SKM-1 (cell line): ENCODE measurements at regions not wholly inside any gene's neighbourhood (a gene's known extent, or its start where the extent isn't known, plus 50 kb on each side); places are given as distances from the start of the nearest gene placed in this dataset.

Source experiments
- DNase-seq: peaks from one replicate; lab custom pipeline; 2025; ENCODE audit not compliant: unreplicated experiment; lab: John Stamatoyannopoulos, UW

DNA sequence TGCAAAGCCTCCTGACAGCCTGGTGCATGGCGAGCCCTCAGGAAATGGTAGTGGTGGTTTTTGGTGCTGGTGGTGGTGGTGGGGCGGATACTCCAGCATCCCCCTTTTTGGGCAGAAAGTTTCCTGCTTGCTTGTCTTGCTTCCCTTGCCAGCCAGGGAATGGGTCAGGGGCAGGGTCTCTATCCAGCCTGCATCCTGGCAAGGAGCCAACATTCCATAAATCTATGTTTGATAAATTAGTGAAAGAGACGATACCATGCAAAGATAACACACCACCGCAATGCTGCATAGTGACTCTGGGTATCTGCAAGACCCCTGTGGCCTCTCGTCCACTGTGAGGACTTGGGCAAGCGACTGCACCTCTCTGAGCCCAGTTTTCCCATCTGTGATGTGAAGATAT lies 246.2 kb downstream of the LRFN2 start:
- no peak for DNase-seq

GRCh38 chr6:40340196-40340595 lies 247.0 kb downstream of the LRFN2 start:
- DNase-seq: no peak

GRCh38 chr6:40338306-40338705 lies 248.9 kb downstream of the LRFN2 start:
- no peak for DNase-seq

DNA sequence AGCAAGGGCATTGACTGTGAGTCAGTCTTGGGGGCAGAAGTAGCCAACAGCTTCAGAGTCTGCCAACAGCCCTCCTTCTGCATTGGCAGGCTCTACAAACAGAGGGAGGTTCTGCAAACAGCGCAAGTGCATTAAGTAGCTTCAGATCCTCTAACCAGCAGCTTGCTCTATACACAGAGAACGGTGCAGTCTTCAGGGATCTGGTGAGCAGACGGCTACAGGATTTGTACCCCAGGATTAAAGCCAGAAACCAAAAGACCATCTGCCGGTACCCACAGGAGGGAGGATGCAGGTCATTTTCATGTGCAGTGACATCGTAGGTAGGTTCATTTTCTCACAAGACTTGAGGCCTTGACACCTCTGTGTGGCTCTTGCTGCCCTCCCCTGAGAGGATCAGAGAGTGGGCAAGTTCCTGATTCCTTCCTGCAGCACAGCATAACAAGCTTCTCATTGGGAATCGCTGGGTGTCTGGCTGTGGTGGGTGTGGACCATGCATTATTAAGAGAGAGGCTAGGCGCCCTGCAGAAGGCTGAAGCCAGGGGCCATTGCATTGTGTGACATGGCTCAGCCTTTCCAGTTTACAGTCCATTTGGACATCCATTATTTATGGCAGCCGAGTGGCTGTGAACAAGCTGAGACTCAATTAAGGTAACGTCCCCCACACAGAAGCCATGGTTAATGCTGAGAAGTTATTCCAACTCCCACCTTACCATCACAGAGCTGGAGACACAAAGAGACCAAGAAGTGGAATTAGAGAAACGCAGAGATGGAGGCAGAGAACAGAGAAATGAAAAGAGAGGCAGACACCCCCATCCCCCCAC lies 250.0 kb downstream of the LRFN2 start:
- no peak for DNase-seq

GRCh38 chr6:40336296-40336695 lies 250.9 kb downstream of the LRFN2 start:
- no peak for DNase-seq

DNA sequence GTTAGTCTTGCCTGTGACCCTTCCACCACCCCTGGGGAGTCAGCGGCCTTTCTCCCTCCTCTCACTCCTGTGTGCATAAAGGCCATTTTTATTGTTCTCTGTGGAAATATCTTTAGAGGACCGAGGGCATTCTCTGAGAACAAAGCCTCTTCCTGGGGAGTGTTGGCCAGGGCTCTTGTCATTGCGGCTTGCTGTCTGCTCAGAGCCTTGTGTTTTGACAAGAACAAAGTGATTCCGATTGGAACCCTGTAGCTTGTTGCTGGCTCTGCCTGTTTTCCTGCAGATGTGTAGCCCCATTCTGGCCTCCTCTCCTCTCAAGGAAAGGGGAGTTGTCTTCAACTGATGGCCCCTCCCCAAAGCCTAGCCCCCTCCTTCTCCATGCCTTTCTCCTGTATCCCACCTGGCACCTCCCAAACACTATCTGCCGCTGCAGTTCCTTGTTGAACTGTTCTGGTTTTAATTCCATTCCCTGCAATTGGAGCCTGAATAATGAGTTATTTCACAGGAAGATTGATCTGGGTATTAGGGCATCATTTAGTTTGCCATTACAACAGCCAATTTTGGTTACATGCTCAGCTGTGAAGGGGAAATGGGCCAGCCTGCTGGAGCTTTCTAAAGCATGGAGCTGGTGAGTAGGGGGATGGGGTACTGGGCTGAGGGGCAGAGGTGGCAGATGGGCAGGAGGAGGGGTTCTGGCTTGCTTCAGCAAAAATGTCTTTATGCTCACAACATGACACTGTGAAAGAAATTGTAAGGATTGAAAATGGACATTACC lies 252.5 kb downstream of the LRFN2 start:
- DNase-seq: no peak

GRCh38 chr6:40331545-40331944 lies 255.6 kb downstream of the LRFN2 start:
- no peak for DNase-seq

DNA sequence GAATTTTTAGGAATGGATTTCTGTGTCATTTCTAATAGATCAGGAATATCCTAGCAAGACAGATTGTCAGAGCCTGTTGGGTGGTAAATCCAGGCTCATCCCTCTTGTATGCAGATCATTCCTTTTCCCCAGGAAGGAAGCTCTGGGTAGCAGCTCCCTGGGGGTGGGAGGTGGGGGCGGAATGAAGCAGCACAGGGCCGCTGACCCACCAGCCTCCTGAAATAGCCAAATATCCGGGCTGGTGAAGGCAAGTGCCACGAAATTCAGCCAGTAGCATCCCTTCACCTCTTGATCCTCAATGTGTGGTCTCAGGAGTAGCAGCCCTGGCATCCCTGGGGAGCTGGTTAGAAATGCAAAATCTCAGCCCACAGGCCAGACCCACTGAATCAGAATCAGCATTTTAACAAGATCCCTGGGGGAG lies 256.9 kb downstream of the LRFN2 start:
- DNase-seq: no peak

GRCh38 chr6:40328986-40329545 lies 258.1 kb downstream of the LRFN2 start:
- no peak for DNase-seq

GRCh38 chr6:40328386-40328985 lies 258.7 kb downstream of the LRFN2 start:
- no peak for DNase-seq

DNA sequence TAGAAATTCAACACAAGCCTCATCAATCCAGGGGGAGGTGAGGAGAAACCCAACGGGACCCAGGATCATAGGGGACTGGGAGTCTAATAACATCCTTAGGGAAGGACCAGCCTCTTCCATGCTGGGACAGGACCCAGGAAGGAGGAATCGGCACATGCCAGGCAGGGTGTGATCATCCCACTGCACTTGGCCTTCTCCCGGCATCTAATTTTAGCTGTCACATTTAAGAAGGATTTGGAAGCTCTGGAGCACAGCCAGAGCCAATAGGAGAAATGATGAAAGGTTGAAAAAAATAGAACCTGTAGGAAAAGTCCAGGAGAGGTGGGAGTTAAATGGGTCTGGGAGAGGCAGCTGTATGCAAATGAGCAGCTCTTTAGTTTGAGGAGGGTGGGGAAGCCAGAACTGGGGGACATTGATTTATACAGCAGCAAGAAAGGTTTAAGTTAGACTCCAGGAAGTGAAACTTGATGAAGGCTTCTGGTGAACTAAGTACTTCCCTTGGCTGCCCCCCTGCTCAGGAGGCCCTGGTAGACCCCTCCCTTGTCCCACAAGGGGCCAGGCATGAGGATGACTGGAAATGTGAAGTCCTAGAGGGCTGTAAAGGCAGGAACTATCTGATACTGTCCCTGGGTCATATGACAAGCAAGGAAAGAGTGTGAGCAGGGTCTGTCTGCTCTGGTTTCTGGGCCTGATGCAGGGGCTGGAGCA lies 260.3 kb downstream of the LRFN2 start:
- DNase-seq: no peak

DNA sequence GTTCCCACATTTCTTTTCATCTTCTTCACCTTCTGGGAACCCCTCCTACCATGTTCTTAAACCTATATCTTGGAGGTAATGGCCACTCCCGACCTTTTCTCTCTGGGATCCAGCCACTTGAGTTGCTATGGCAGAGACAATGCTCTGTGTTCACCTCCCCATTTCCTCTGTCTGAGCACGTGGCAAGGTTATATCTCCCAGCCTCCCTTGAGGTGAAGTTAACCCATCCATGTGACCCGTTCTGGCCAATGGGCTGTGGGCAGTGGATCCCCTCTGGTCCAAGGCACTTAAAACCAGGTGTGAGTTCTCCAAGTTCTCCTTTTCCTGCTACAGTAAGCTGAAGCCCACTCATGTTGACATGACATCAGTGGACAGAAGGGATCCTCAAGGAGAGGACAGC lies 261.4 kb downstream of the LRFN2 start:
- DNase-seq: no peak

- DNase-seq: no peak
Observed at GRCh38 chr6:40325041-40325440, 262.1 kb downstream of the LRFN2 start.

- DNase-seq: no peak
Observed at GRCh38 chr6:40323881-40324634, 263.1 kb downstream of the LRFN2 start.

DNA sequence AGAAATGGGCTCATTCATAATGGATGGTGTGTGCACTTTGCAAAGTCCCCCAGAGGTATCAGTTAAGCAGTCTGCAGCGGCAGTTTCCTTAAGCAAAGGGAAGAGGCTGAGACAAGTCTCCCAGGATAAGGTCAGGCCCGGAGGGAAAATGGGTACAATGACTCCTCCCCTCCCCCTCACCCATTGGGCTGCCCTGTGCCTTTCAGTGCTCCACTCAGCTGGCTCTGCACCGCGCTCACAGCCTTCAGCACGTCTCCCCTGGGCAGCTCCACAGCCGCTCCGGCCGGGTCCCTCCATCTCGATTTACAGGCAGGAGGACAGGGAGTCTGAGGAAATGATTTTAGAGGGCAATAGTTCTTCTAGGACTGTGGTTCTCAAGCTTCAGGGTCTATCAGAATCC lies 264.8 kb downstream of the LRFN2 start:
- DNase-seq: no peak

- DNase-seq: no peak
Observed at GRCh38 chr6:40321616-40322015, 265.5 kb downstream of the LRFN2 start.

GRCh38 chr6:40320947-40321346 lies 266.2 kb downstream of the LRFN2 start:
- no peak for DNase-seq

- DNase-seq: no peak
Observed at GRCh38 chr6:40320441-40320840, 266.7 kb downstream of the LRFN2 start.

GRCh38 chr6:40319124-40319523 lies 268.0 kb downstream of the LRFN2 start:
- no peak for DNase-seq

DNA sequence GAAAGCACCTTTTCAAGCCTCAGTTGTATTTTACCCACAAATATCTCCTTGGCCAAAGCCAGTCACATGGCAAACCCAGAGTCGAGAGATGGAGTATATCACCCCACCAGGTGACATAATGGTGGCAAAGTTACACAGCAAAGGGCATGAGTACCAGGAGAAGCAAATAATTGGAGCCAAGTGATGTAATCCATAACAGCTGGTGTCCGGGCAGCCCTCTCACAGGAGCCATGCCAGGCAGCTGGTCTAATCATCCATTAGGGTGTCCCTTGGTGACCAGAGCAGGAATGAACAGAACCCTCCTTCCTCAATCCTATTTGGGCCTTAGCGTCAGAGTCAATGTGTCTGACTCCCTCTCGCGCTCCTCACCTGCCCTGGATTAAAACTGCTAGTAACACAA lies 272.1 kb downstream of the LRFN2 start:
- no peak for DNase-seq
